ENCODE measurements at regions not wholly inside any gene's neighbourhood (a gene's known extent, or its start where the extent isn't known, plus 50 kb on each side); places are given as distances from the start of the nearest gene placed in this dataset.

DNA sequence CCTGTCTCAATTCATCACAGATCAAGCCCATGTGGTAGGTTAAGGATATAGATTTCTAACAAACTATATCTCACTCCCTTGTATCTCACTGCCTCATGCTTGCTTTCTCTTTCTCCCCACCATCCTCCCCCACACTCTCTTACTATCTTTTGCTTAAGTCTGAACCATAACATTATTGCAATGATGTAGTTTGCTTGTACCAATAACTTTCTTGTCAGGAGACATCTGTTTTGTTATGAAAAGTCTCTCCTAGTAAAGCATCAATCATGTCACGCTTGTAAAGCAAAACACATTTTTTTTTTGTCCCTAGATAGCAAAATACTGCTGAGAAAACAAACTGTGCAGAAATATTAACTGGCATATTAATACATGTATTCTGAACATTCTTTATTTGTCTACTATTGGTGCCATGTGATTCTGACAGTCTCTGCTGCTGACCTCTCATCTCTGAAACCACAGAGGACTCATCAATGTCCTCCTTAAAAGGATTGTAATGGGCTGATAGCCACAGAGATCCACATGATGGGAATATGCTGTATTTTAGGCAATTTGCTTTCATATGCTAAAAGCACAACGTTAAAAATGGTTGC, 217.5 kb downstream of the VEGFC start (continued):
- TF ChIP-seq TSHZ2 (CRISPR knock-in tag; IDR thresholded peaks at IDR 0.05) (no peak), ZFP3 (CRISPR knock-in tag; IDR thresholded peaks at IDR 0.05) (no peak), ZC3H10 (CRISPR knock-in tag; IDR thresholded peaks at IDR 0.05) (no peak)

DNA sequence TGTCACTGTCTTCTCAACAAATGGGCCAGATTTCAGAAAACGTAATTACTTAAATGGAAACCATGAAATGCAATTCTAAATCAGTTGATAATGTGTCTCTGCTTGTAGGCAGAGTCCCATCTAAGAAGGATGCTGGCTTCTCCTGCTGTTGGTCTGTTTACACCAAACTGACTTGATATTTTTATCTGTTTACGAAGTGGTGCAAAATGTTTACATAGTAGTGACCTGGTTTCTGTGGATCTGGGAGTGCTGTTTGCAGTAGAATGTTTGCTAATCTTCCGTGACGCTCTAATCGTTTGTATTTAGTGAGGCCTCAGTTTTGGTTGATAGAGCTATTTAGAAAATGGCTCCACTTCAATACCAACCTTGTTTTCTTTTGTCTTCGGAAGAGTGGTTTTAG, 213.5 kb downstream of the VEGFC start:
- TF ChIP-seq OSR1 (CRISPR knock-in tag; IDR thresholded peaks at IDR 0.05), result no peak
- no peak for TF ChIP-seq CREB5 (CRISPR knock-in tag; IDR thresholded peaks at IDR 0.05; ENCODE audit: low read depth)
- TF ChIP-seq TCF4 (CRISPR knock-in tag; IDR thresholded peaks at IDR 0.05; ENCODE audit: borderline replicate concordance), result no peak
- TF ChIP-seq ZFP30 (CRISPR knock-in tag; IDR thresholded peaks at IDR 0.05), result no peak
- TF ChIP-seq GLIS3 (CRISPR knock-in tag; IDR thresholded peaks at IDR 0.05), result no peak
- no peak for ATAC-seq

GRCh38 chr4:176583278-176583677, 209.4 kb downstream of the VEGFC start:
- TF ChIP-seq PPARA (CRISPR knock-in tag; IDR thresholded peaks at IDR 0.05; ENCODE audit: borderline replicate concordance), result no peak
- TF ChIP-seq SNAI2 (CRISPR knock-in tag; IDR thresholded peaks at IDR 0.05), result no peak
- no peak for TF ChIP-seq PATZ1 (CRISPR knock-in tag; IDR thresholded peaks at IDR 0.05; ENCODE audit: borderline replicate concordance)
- no peak for TF ChIP-seq TCF4 (CRISPR knock-in tag; IDR thresholded peaks at IDR 0.05; ENCODE audit: borderline replicate concordance)
- no peak for TF ChIP-seq GLIS3 (CRISPR knock-in tag; IDR thresholded peaks at IDR 0.05)
- TF ChIP-seq ZNF565 (CRISPR knock-in tag; conservative IDR thresholded peaks at IDR 0.05; ENCODE audit: low read depth), result no peak
- TF ChIP-seq TOX (CRISPR knock-in tag; IDR thresholded peaks at IDR 0.05; ENCODE audit: borderline replicate concordance), result no peak
- TF ChIP-seq CSDC2 (CRISPR knock-in tag; IDR thresholded peaks at IDR 0.05), result no peak
- TF ChIP-seq CSRNP3 (CRISPR knock-in tag; IDR thresholded peaks at IDR 0.05), result no peak
- TF ChIP-seq ARNTL (CRISPR knock-in tag; IDR thresholded peaks at IDR 0.05; ENCODE audit: borderline replicate concordance, low read depth), result no peak
- TF ChIP-seq ZC3H10 (CRISPR knock-in tag; IDR thresholded peaks at IDR 0.05), result no peak
- no peak for TF ChIP-seq OSR1 (CRISPR knock-in tag; IDR thresholded peaks at IDR 0.05)
- TF ChIP-seq BACH2 (CRISPR knock-in tag; IDR thresholded peaks at IDR 0.05; ENCODE audit: borderline replicate concordance), result no peak
- no peak for ATAC-seq

- ATAC-seq, result peak; percentile 32; the same call in 1 of the 3 replicates
- TF ChIP-seq BACH2 (CRISPR knock-in tag; IDR thresholded peaks at IDR 0.05; ENCODE audit: borderline replicate concordance) (no peak), ZFP3 (CRISPR knock-in tag; IDR thresholded peaks at IDR 0.05) (no peak), PATZ1 (CRISPR knock-in tag; IDR thresholded peaks at IDR 0.05; ENCODE audit: borderline replicate concordance) (no peak), RARB (CRISPR knock-in tag; IDR thresholded peaks at IDR 0.05) (no peak), CSDC2 (CRISPR knock-in tag; IDR thresholded peaks at IDR 0.05) (no peak), CSRNP3 (CRISPR knock-in tag; IDR thresholded peaks at IDR 0.05) (no peak), TOX (CRISPR knock-in tag; IDR thresholded peaks at IDR 0.05; ENCODE audit: borderline replicate concordance) (no peak), SNAI2 (CRISPR knock-in tag; IDR thresholded peaks at IDR 0.05) (no peak), ZNF8 (CRISPR knock-in tag; IDR thresholded peaks at IDR 0.05) (no peak), ZFP30 (CRISPR knock-in tag; IDR thresholded peaks at IDR 0.05) (no peak), ESRRG (CRISPR knock-in tag; IDR thresholded peaks at IDR 0.05) (no peak), ISL1 (CRISPR knock-in tag; IDR thresholded peaks at IDR 0.05) (no peak), TSHZ2 (CRISPR knock-in tag; IDR thresholded peaks at IDR 0.05) (no peak)
Measured at GRCh38 chr4:176584031-176584606, 208.6 kb downstream of the VEGFC start.

All from SK-N-SH treated with all-trans-retinoic acid at 6 μM for 48 hours (cell line).